Fibroblast of lung (primary cell): ENCODE measurements at regions not wholly inside any gene's neighbourhood (a gene's known extent, or its start where the extent isn't known, plus 50 kb on each side); places are given as distances from the start of the nearest gene placed in this dataset.

Experiments used
- DNase-seq, 2 donors: peaks; one replicate each; pipeline versions ENCODE4 v3.0.0 to v3.0.0-alpha.2; 2010; ENCODE audit warnings: low read depth in 2 of 2
- H2AFZ ChIP-seq: 2 replicates; pipeline ENCODE4 v1.5.1; 2012; ENCODE audit warnings: low read length, control low read depth, inconsistent platforms
- H3K27ac ChIP-seq: 2 replicates; pipeline ENCODE4 v1.5.1; 2011; ENCODE audit warnings: low read length, control low read depth; ENCODE audit not compliant: insufficient read depth
- H3K27me3 ChIP-seq: 2 replicates; pipeline ENCODE4 v1.5.1; 2011; ENCODE audit warnings: mild to moderate bottlenecking, low read length; ENCODE audit not compliant: control insufficient read depth, insufficient read depth
- H3K36me3 ChIP-seq: 2 replicates; pipeline ENCODE4 v1.5.1; 2011; ENCODE audit warnings: low read length; ENCODE audit not compliant: control insufficient read depth, insufficient read depth
- H3K4me1 ChIP-seq: 2 replicates; pipeline ENCODE4 v1.5.1; 2011; ENCODE audit warnings: low read length; ENCODE audit not compliant: control insufficient read depth, insufficient read depth; ENCODE audit errors: extremely low read depth
- H3K4me2 ChIP-seq: 2 replicates; pipeline ENCODE4 v1.5.1; 2011; ENCODE audit warnings: low read length, control low read depth; ENCODE audit not compliant: insufficient read depth; ENCODE audit errors: extremely low read depth
- H3K4me3 ChIP-seq, 4 experiments: fragments of 200-600 bp in 1 of 4; sonication (generic) in 1 of 4; replicated peaks in 1 of 4; 2 replicates each; pipeline ENCODE4 v1.5.1; 2011 to 2016; ENCODE audit warnings: low read length in 4 of 4, low read depth in 3 of 4, mild to moderate bottlenecking in 3 of 4, control low read depth in 2 of 4, inconsistent platforms in 1 of 4, mixed read lengths in 1 of 4; ENCODE audit not compliant: insufficient read depth in 1 of 4; ENCODE audit errors: control extremely low read depth in 1 of 4
- H3K79me2 ChIP-seq: 2 replicates; pipeline ENCODE4 v1.5.1; 2012; ENCODE audit warnings: mild to moderate bottlenecking, low read length, inconsistent platforms; ENCODE audit not compliant: control insufficient read depth, insufficient read depth
- H3K9ac ChIP-seq: 2 replicates; pipeline ENCODE4 v1.5.1; 2011; ENCODE audit warnings: mild to moderate bottlenecking, low read length, control low read depth; ENCODE audit not compliant: insufficient read depth
- H3K9me3 ChIP-seq: 2 replicates; pipeline ENCODE4 v1.5.1; 2012; ENCODE audit warnings: low read depth, low read length; ENCODE audit not compliant: control insufficient read depth, insufficient read depth
- H4K20me1 ChIP-seq: 2 replicates; pipeline ENCODE4 v1.5.1; 2011; ENCODE audit warnings: low read length; ENCODE audit not compliant: control insufficient read depth, insufficient read depth; ENCODE audit errors: extremely low read depth
- CTCF ChIP-seq, 2 donors: IDR thresholded peaks in 1 of 2; conservative IDR thresholded peaks in 1 of 2; 1 replicate in 1 of 2; 2 replicates in 1 of 2; pipeline ENCODE4 v1.5.1; 2011 to 2012; ENCODE audit warnings: low read length in 2 of 2, control low read depth in 1 of 2, inconsistent platforms in 1 of 2, low read depth in 1 of 2, mild to moderate bottlenecking in 1 of 2
- EZH2 ChIP-seq: IDR thresholded peaks from 2 replicates; pipeline ENCODE4 v1.5.1; 2012; ENCODE audit warnings: low read length, control low read depth, mild to moderate bottlenecking; ENCODE audit errors: missing control alignments

GRCh38 chr14:37712976-37713431 is 117.6 kb downstream of the TTC6 start:
- Histone ChIP-seq H3K79me2 (no peaks in the 10 kb centered on the region), H4K20me1 (no peaks in the 10 kb centered on the region), H3K9ac (no peak overlapping the region), H2AFZ (no peak overlapping the region), H3K27ac (no peak overlapping the region), H3K4me2 (no peak overlapping the region), H3K36me3 (no peaks in the 10 kb centered on the region), H3K4me3 (no peak overlapping the region), H3K9me3 (no peaks in the 10 kb centered on the region), H3K4me1 (no peaks in the 10 kb centered on the region), H3K27me3 (no peaks in the 10 kb centered on the region)
- no peak for DNase-seq
- no peak for TF ChIP-seq CTCF (conservative IDR thresholded peaks at IDR 0.05 in 1 of 2, IDR thresholded peaks at IDR 0.05 in 1 of 2; ENCODE audit: low read depth in 1 of 2, low read length in 2 of 2)
- TF ChIP-seq EZH2 = no peak

GRCh38 chr14:37720131-37720530 is 124.7 kb downstream of the TTC6 start:
- no peaks in the 10 kb centered on the region for H3K36me3 ChIP-seq
- H3K4me1 ChIP-seq = no peaks in the 10 kb centered on the region
- H3K4me3 ChIP-seq = no peak overlapping the region
- H3K27ac ChIP-seq = no peak overlapping the region
- H3K9ac ChIP-seq = no peak overlapping the region
- no peak for TF ChIP-seq CTCF (conservative IDR thresholded peaks at IDR 0.05 in 1 of 2, IDR thresholded peaks at IDR 0.05 in 1 of 2; ENCODE audit: low read depth in 1 of 2, low read length in 2 of 2)
- H4K20me1 ChIP-seq = no peaks in the 10 kb centered on the region
- no peaks in the 10 kb centered on the region for H3K79me2 ChIP-seq
- DNase-seq = no peak
- H3K9me3 ChIP-seq = no peaks in the 10 kb centered on the region
- H3K4me2 ChIP-seq = no peak overlapping the region
- H2AFZ ChIP-seq = no peak overlapping the region
- H3K27me3 ChIP-seq = no peaks in the 10 kb centered on the region

- H3K4me2 ChIP-seq = no peak overlapping the region
- no peak overlapping the region for H3K9ac ChIP-seq
- TF ChIP-seq CTCF (conservative IDR thresholded peaks at IDR 0.05 in 1 of 2, IDR thresholded peaks at IDR 0.05 in 1 of 2; ENCODE audit: low read depth in 1 of 2, low read length in 2 of 2) = no peak
- no peak for TF ChIP-seq EZH2
- no peaks in the 10 kb centered on the region for H3K4me1 ChIP-seq
- peak in 1 of 2 donors; percentile 7 for DNase-seq
- H2AFZ ChIP-seq = no peak overlapping the region
- no peaks in the 10 kb centered on the region for H3K36me3 ChIP-seq
- H3K27ac ChIP-seq = no peak overlapping the region
- H3K9me3 ChIP-seq = no peaks in the 10 kb centered on the region
- H3K27me3 ChIP-seq = no peaks in the 10 kb centered on the region
- H4K20me1 ChIP-seq = no peaks in the 10 kb centered on the region
- H3K4me3 ChIP-seq = no peak overlapping the region
- no peaks in the 10 kb centered on the region for H3K79me2 ChIP-seq
Measured at GRCh38 chr14:37721976-37722659, 126.7 kb downstream of the TTC6 start.
